Nephron progenitor cell (in vitro differentiated cells): ENCODE measurements at regions not wholly inside any gene's neighbourhood (a gene's known extent, or its start where the extent isn't known, plus 50 kb on each side); places are given as distances from the start of the nearest gene placed in this dataset.
A peak's percentile ranks its signal among the peaks of the same experiment; 100 is the strongest.

Source experiments
- DNase-seq: peaks from one replicate; pipeline ENCODE4 v3.0.0; 2021
- H3K27ac Mint-ChIP-seq: 2 replicates; pipeline ENCODE4 v1.8.0; 2021; ENCODE audit warnings: mild to moderate bottlenecking, moderate library complexity, mixed read lengths
- H3K27me3 Mint-ChIP-seq: 2 replicates; pipeline ENCODE4 v1.8.0; 2021; ENCODE audit warnings: mild to moderate bottlenecking, low read depth, mixed read lengths; ENCODE audit not compliant: poor library complexity
- H3K36me3 Mint-ChIP-seq: 2 replicates; pipeline ENCODE4 v1.8.0; 2021; ENCODE audit warnings: low read depth, mixed read lengths
- H3K4me1 Mint-ChIP-seq: 2 replicates; pipeline ENCODE4 v1.8.0; 2021; ENCODE audit warnings: mixed read lengths
- H3K4me3 Mint-ChIP-seq: 2 replicates; pipeline ENCODE4 v1.8.0; 2021; ENCODE audit warnings: mild to moderate bottlenecking, moderate library complexity, mixed read lengths
- H3K9me3 Mint-ChIP-seq: 2 replicates; pipeline ENCODE4 v1.8.0; 2021; ENCODE audit warnings: mild to moderate bottlenecking, moderate library complexity, mixed read lengths
- CTCF ChIP-seq: fragments of 200-600 bp; sonication (generic); IDR thresholded peaks from 2 replicates; pipeline ENCODE4 v1.5.0; 2021; ENCODE audit warnings: antibody characterized with exemption

GRCh38 chr20:11377761-11378160 is 539.9 kb upstream of the BTBD3 start:
- H3K27ac Mint-ChIP-seq: no peak overlapping the region
- H3K9me3 Mint-ChIP-seq: peaks cover 27% of the 10 kb centered on the region
- H3K4me3 Mint-ChIP-seq: no peak overlapping the region
- H3K36me3 Mint-ChIP-seq: peaks cover 22% of the 10 kb centered on the region
- no peaks in the 10 kb centered on the region for H3K27me3 Mint-ChIP-seq
- H3K4me1 Mint-ChIP-seq: peaks cover 24% of the 10 kb centered on the region
- no peak for TF ChIP-seq CTCF
- no peak for DNase-seq

GRCh38 chr20:11378252-11378651 is 539.4 kb upstream of the BTBD3 start:
- Mint-ChIP-seq H3K27ac (no peak overlapping the region), H3K4me3 (no peak overlapping the region), H3K4me1 (peaks cover 24% of the 10 kb centered on the region), H3K27me3 (no peaks in the 10 kb centered on the region), H3K36me3 (peaks cover 22% of the 10 kb centered on the region), H3K9me3 (peaks cover 32% of the 10 kb centered on the region)
- TF ChIP-seq CTCF: no peak
- no peak for DNase-seq

GRCh38 chr20:11379257-11380011 is 538.3 kb upstream of the BTBD3 start:
- TF ChIP-seq CTCF: no peak
- Mint-ChIP-seq H3K9me3 (peaks cover 33% of the 10 kb centered on the region), H3K4me3 (peak overlapping the region; percentile 11), H3K36me3 (peaks cover 22% of the 10 kb centered on the region), H3K27ac (no peak overlapping the region), H3K4me1 (peaks cover 24% of the 10 kb centered on the region), H3K27me3 (no peaks in the 10 kb centered on the region)
- peak; percentile 57 for DNase-seq

GRCh38 chr20:11380283-11380682 is 537.4 kb upstream of the BTBD3 start:
- Mint-ChIP-seq H3K27ac (no peak overlapping the region), H3K9me3 (peaks cover 33% of the 10 kb centered on the region), H3K4me3 (no peak overlapping the region), H3K27me3 (no peaks in the 10 kb centered on the region), H3K4me1 (peaks cover 24% of the 10 kb centered on the region), H3K36me3 (peaks cover 22% of the 10 kb centered on the region)
- DNase-seq: no peak
- no peak for TF ChIP-seq CTCF

- H3K36me3 Mint-ChIP-seq: peaks cover 4% of the 10 kb centered on the region
- no peak for TF ChIP-seq CTCF
- no peak overlapping the region for H3K4me3 Mint-ChIP-seq
These were observed 530.4 kb upstream of the BTBD3 start for GRCh38 chr20:11387189-11387754.

GRCh38 chr20:11389186-11389585 is 528.5 kb upstream of the BTBD3 start:
- TF ChIP-seq CTCF: no peak
- Mint-ChIP-seq H3K4me3 (no peak overlapping the region), H3K27ac (no peak overlapping the region), H3K4me1 (peaks cover 5% of the 10 kb centered on the region), H3K36me3 (peaks cover 4% of the 10 kb centered on the region), H3K27me3 (no peaks in the 10 kb centered on the region), H3K9me3 (peaks cover 4% of the 10 kb centered on the region)
- DNase-seq: no peak

More at GRCh38 chr20:11387189-11387754, 530.4 kb upstream of the BTBD3 start:
- Mint-ChIP-seq H3K27ac (peak overlapping the region; percentile 4), H3K4me1 (peaks cover 5% of the 10 kb centered on the region), H3K27me3 (no peaks in the 10 kb centered on the region), H3K9me3 (peaks cover 15% of the 10 kb centered on the region)
- DNase-seq: no peak
